Neural cell (in vitro differentiated cells): ENCODE measurements at regions not wholly inside any gene's neighbourhood (a gene's known extent, or its start where the extent isn't known, plus 50 kb on each side); places are given as distances from the start of the nearest gene placed in this dataset.

Experiments used
- CTCF ChIP-seq: fragments of 450-650 bp; IDR thresholded peaks from 2 replicates; pipeline ENCODE4 v1.5.1; 2014; ENCODE audit warnings: antibody characterized with exemption, mild to moderate bottlenecking, moderate library complexity; ENCODE audit not compliant: poor library complexity, severe bottlenecking
- REST ChIP-seq: IDR thresholded peaks from 2 replicates; pipeline ENCODE4 v1.6.1; 2012; ENCODE audit warnings: borderline replicate concordance

GRCh38 chr16:65622151-65622550 is 500.3 kb upstream of the CDH11 start:
- TF ChIP-seq CTCF = no peak
- no peak for TF ChIP-seq REST
